HG03575 (cell line): ENCODE measurements at regions not wholly inside any gene's neighbourhood (a gene's known extent, or its start where the extent isn't known, plus 50 kb on each side); places are given as distances from the start of the nearest gene placed in this dataset.

Experiments
- ATAC-seq: cut with Tn5 transposase; IDR thresholded peaks from one replicate; pipeline ENCODE4 v1.9.1; 2021; ENCODE audit not compliant: unreplicated experiment, insufficient number of reproducible peaks, low FRiP score; ENCODE audit errors: extremely low read depth

DNA sequence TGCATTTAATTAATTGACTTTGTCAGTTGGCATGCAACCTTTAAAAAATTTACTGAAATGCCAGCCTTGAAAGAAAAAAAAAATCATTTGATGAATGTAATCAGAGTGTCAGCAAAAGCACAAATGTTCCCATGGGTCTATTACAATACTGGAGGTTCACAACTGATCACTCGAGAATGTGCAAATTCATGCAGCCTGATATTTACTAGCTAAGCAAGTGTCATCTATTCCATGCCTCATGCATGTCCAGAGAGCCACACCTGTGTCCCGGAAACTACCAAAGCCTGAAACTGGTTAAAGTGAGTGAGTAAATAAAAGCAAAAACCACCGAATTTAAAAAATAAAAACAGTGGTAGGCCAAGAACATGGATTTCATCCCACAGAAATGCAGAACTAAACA lies 415.3 kb upstream of the ID2 start:
- no peak for ATAC-seq

DNA sequence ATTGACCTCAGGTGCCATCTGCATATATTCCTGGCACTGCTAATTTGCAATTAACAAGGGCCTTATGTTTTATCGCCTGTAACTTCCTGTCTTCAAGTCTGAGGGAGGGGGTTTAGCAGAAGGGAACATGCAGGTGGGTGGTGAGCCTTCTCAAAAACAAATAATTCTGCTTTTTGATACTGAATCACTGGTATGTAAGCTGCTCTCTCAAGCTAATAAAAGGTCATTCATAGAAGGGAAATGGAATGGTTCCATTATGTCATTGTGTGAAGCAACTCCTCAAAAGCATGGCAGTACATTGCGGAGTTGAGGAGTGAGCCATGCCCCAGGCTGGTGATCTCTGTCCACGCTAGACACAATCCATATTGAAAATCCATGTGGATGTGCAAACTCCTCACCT lies 414.8 kb upstream of the ID2 start:
- no peak for ATAC-seq

DNA sequence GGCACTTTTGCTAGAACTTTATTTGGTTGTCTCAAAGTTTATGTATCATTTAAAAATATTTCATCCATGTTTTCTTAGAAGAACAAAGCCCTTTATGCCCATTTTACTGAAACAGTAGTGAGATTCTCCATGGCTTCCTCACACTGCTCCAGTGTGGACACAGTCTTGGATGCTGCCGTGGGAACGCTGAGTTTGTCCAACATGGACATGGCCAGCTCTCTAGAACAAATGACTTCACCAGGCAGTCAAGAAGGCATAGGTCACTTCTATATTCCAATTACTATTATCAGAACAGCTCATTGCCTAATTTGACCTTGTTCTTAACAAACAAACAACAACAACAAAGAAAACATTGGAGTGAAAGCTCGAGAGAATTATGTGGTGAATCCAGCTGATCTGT lies 414.1 kb upstream of the ID2 start:
- no peak for ATAC-seq

GRCh38 chr2:8268172-8268783 lies 413.6 kb upstream of the ID2 start:
- ATAC-seq: no peak

DNA sequence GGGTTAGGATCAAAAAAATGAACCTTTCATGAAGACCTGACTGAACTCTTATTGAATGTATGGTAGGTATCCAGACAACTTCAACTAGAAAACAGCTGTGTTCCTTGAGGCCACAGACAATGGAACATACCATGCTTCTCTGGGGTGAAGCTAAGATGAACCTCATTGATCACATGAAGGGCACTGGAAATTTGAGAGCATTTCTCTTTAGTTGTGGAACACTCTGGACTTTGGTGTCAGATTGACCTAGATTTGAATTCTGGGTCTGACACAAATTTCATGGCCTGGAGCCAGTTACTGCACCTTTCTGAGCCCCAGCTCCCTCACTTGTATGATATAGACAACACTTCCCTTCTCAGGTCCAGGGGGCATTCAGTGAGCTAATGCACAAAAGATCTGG lies 411.2 kb upstream of the ID2 start:
- no peak for ATAC-seq

DNA sequence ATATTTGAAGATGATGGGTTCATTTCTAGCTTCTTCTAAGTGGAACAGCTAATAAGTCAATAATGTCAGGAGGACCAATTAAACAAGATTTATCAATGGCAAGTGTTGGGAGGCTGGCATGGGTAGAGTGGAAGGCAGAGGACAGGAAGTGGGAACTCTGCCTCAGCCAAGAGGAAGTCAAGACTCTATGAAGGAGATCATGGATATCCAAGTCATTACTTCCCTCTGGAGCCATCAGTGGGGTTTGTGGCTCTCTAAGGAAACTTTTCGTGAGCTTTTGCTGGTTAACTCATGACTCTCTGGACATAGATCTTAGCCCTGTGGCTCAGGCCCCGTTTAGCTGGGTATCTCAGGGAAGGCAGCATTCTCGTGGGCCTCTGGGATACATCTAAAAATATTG lies 410.4 kb upstream of the ID2 start:
- no peak for ATAC-seq

GRCh38 chr2:8276026-8276425 lies 405.8 kb upstream of the ID2 start:
- no peak for ATAC-seq

DNA sequence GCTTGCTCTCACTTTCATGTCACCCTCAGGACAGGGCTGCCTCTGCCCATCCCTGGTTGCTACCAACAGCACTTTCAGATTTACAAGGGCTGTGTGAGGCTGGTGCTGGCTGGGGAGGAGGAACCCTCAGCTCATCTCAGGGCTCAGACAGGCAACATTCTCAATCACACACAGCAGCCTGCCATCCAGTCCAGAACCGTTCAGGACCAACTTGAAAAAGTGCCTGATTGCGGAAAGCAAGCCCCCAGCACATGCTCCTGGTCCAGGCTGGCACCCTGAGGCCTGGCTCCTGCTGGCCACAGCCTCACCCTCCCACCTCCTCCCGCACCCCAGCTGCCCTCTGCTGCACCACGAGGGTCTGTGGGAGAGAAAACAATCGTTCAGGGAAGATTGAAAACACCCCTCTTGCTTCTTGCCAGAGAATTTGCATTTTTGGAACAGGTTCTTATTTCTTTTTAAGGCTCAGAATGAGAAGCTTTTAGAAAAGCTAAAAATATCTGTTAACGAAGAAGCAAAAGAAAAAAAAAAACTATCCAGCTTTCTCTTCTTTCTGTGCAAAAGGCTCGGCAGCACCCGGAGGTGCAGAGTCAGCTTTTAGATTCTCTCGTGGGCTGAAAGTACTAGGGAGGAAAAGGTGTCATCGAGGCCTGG lies 403.8 kb upstream of the ID2 start:
- ATAC-seq: no peak

GRCh38 chr2:8278709-8279354 lies 403.0 kb upstream of the ID2 start:
- no peak for ATAC-seq

DNA sequence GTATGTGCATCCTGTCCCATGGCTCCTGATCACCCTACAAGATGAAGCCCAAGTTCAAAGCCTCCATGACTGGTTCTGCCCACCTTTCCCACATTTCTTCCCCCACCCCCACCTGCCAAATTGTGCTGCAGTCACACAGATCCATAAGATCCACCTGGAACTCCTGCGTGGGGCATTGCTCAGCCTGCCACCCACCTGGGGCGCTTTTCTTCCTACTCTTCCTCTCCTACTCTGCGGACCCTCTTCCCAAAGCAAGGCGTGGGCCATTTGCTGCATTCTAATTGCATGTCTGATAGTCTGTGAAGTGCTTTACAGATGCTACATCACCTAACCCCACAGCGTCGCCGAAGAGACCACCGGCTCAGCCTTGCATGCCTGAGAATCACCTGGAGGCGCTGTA lies 402.4 kb upstream of the ID2 start:
- ATAC-seq: no peak

GRCh38 chr2:8281234-8281633 lies 400.6 kb upstream of the ID2 start:
- no peak for ATAC-seq

- ATAC-seq: no peak
These were observed 399.7 kb upstream of the ID2 start for GRCh38 chr2:8281950-8282857.

GRCh38 chr2:8282858-8283252 lies 399.0 kb upstream of the ID2 start:
- no peak for ATAC-seq

GRCh38 chr2:8285081-8285480 lies 396.8 kb upstream of the ID2 start:
- no peak for ATAC-seq

DNA sequence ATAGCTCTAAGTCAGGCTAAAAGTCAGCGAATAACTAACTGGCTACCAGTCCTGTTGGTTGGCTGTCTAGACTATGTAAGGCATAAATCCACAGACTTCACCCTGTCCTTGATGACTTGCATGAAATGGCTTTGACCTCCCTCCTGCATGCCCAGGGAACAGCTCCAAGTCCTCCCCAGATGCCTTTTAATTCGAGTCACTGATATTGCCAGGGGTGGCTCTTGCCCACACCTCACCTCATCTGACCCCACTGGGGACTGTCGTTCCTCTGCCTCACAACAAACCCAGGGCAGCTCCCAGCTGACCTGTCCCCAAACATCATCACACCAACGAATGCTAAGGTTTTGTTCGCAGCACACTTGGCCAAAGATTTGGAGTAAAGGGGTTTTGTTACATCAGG lies 396.0 kb upstream of the ID2 start:
- no peak for ATAC-seq

- ATAC-seq: no peak
These were observed 393.6 kb upstream of the ID2 start for GRCh38 chr2:8288206-8288605.

DNA sequence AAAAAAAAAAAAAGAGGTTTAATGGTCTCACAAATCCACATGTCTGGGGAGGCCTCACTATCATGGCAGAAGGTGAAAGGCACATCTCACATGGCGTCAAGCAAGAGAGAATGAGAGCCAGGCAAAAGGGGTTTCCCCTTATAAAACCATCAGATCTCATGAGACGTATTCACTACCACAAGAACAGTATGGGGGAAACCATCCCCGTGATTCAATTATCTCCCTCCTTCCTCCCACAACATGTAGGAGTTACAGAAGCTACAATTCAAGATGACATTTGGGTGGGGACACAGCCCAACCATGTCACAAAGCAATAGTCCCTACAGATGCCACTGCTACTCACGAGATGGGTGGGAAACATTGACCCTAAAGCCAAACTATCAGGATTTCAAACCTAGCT lies 392.7 kb upstream of the ID2 start:
- no peak for ATAC-seq

DNA sequence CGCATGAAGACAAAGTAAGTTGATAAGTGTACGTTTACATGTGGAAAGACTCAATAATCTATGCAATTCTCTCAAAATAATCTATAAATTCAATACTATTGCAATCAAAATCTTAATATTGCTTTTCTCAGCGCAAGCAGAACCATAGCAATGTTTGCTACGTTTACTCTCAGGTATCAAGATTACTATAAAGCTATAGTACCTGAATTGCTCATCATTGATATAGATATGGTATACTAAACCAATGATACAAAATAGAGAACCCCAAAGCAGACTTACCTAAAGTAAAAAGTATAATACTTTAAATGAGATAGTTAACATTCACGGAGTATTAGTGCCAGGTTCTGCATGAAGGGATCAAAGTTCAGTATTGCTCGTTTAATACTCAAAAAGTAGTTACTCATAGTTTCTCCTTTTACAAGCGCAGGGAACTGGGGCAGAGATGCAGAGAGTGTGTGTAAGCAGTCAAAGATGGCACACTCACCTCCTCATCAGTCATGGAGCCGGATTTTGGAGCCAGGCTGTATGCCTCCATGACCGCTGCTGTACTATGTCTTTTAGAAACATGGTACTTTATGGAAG lies 391.0 kb upstream of the ID2 start:
- ATAC-seq: no peak

GRCh38 chr2:8296306-8296705 lies 385.6 kb upstream of the ID2 start:
- no peak for ATAC-seq
